Left lung (tissue), 4 donors: ENCODE measurements at regions not wholly inside any gene's neighbourhood (a gene's known extent, or its start where the extent isn't known, plus 50 kb on each side); places are given as distances from the start of the nearest gene placed in this dataset.
"Not testable (repeated sequence)": the region's sequence is repeated elsewhere in the genome, so short reads cannot be mapped to it uniquely, and the experiment has no call there.

Experiments
- ATAC-seq: fragments of 200-7000 bp; cut with Tn5 transposase; one replicate; pipeline ENCODE4 v1.9.1; 2020; ENCODE audit warnings: moderate library complexity
- DNase-seq, 4 donors: peaks; one replicate each; pipeline ENCODE4 v3.0.0-alpha.2; 2013 to 2020
- H3K27ac ChIP-seq, 2 donors: fragments of 200-600 bp; sonication (generic) in 1 of 2; one replicate each; pipeline versions ENCODE4 v1.5.0 to v1.8.0; 2020 to 2021
- H3K27me3 ChIP-seq, 2 donors: fragments of 200-600 bp; sonication (generic) in 1 of 2; one replicate each; pipeline versions ENCODE4 v1.5.0 to v1.8.0; 2020 to 2021
- H3K36me3 ChIP-seq, 2 donors: fragments of 200-600 bp; sonication (generic) in 1 of 2; one replicate each; pipeline versions ENCODE4 v1.5.0 to v1.8.0; 2020 to 2021
- H3K4me1 ChIP-seq, 2 donors: fragments of 200-600 bp; one replicate each; pipeline ENCODE4 v1.8.0; 2021
- H3K4me3 ChIP-seq, 2 donors: fragments of 200-600 bp; sonication (generic) in 1 of 2; one replicate each; pipeline versions ENCODE4 v1.5.0 to v1.8.0; 2020 to 2021; ENCODE audit warnings: mild to moderate bottlenecking in 1 of 2
- H3K9me3 ChIP-seq, 2 donors: fragments of 200-600 bp; sonication (generic) in 1 of 2; one replicate each; pipeline versions ENCODE4 v1.5.0 to v1.8.0; 2020 to 2021
- CTCF ChIP-seq, 2 donors: fragments of 200-600 bp; sonication (generic) in 1 of 2; IDR thresholded peaks; one replicate each; pipeline versions ENCODE4 v1.5.0 to v1.8.0; 2021; ENCODE audit warnings: antibody characterized with exemption in 2 of 2
- intact Hi-C, 2 donors: fragments of 100-400 bp; cut with DNase I; formaldehyde crosslinking; loops; one replicate each; pipeline versions ENCODE4 v1.11.2 to v1.14.2; 2022
- donor health status: DM: no; HTN: yes; CAD: no.
- donor health status: DM: no; HTN: no; CAD: no.

- ATAC-seq, result no peak
- Histone ChIP-seq H3K27ac (no peak overlapping the region), H3K36me3 (no peaks in the 10 kb centered on the region), H3K4me3 (no peak overlapping the region), H3K4me1 (no peaks in the 10 kb centered on the region), H3K9me3 (no peaks in the 10 kb centered on the region), H3K27me3 (no peaks in the 10 kb centered on the region)
- TF ChIP-seq CTCF (IDR thresholded peaks at IDR 0.05), result no peak
- intact Hi-C loops, result no loop called here
- DNase-seq, result no peak
Measured at GRCh38 chr7:15828881-15829280, 142.4 kb upstream of the MEOX2 start.

GRCh38 chr7:15821484-15822427 lies 135.3 kb upstream of the MEOX2 start:
- Histone ChIP-seq H3K36me3 (no peaks in the 10 kb centered on the region), H3K27me3 (no peaks in the 10 kb centered on the region), H3K27ac (peak overlapping the region in 1 of 2 donors; percentile 44), H3K4me3 (no peak overlapping the region), H3K4me1 (no peaks in the 10 kb centered on the region), H3K9me3 (no peaks in the 10 kb centered on the region)
- DNase-seq (peak in 2 of 4 donors; percentile 88 to 92), ATAC-seq (peak; percentile 42)
- no peak for TF ChIP-seq CTCF (IDR thresholded peaks at IDR 0.05)
- intact Hi-C loops, result no loop called here

- ATAC-seq (no peak), DNase-seq (no peak)
- H3K4me3 ChIP-seq, result no peak overlapping the region
- intact Hi-C loops, result no loop called here
- no peaks in the 10 kb centered on the region for H3K27me3 ChIP-seq
- H3K36me3 ChIP-seq, result no peaks in the 10 kb centered on the region
- no peak for TF ChIP-seq CTCF (IDR thresholded peaks at IDR 0.05)
- H3K4me1 ChIP-seq, result no peaks in the 10 kb centered on the region
- no peaks in the 10 kb centered on the region for H3K9me3 ChIP-seq
- H3K27ac ChIP-seq, result no peak overlapping the region
Measured at GRCh38 chr7:15820319-15820718, 133.8 kb upstream of the MEOX2 start.

GRCh38 chr7:15816835-15817426 lies 130.4 kb upstream of the MEOX2 start:
- H3K27ac ChIP-seq, result no peak overlapping the region
- no peak overlapping the region for H3K4me3 ChIP-seq
- ATAC-seq, result no peak
- no peaks in the 10 kb centered on the region for H3K36me3 ChIP-seq
- H3K27me3 ChIP-seq, result no peaks in the 10 kb centered on the region
- no peaks in the 10 kb centered on the region for H3K9me3 ChIP-seq
- intact Hi-C loops, result no loop called here
- no peak for TF ChIP-seq CTCF (IDR thresholded peaks at IDR 0.05)
- no peaks in the 10 kb centered on the region for H3K4me1 ChIP-seq
- no peak for DNase-seq

GRCh38 chr7:15813448-15813847 lies 127.0 kb upstream of the MEOX2 start:
- intact Hi-C loops, result no loop called here
- Histone ChIP-seq H3K27ac (no peak overlapping the region), H3K27me3 (no peaks in the 10 kb centered on the region), H3K36me3 (no peaks in the 10 kb centered on the region), H3K4me3 (no peak overlapping the region), H3K4me1 (no peaks in the 10 kb centered on the region), H3K9me3 (no peaks in the 10 kb centered on the region)
- ATAC-seq (no peak), DNase-seq (no peak)
- TF ChIP-seq CTCF (IDR thresholded peaks at IDR 0.05), result no peak

- intact Hi-C loops, result not testable (repeated sequence)
Measured at GRCh38 chr7:15810383-15810782, 123.9 kb upstream of the MEOX2 start.

GRCh38 chr7:15809936-15810335 lies 123.5 kb upstream of the MEOX2 start:
- H3K36me3 ChIP-seq, ATAC-seq, H3K4me3 ChIP-seq, H3K4me1 ChIP-seq, H3K9me3 ChIP-seq, H3K27ac ChIP-seq, intact Hi-C loops, H3K27me3 ChIP-seq: not testable (repeated sequence)
- DNase-seq, result peak in 1 of 4 donors; percentile 14

More at GRCh38 chr7:15810383-15810782, 123.9 kb upstream of the MEOX2 start:
- not testable (repeated sequence) for H3K4me1 ChIP-seq, H3K27ac ChIP-seq, ATAC-seq, H3K27me3 ChIP-seq, H3K36me3 ChIP-seq, DNase-seq, H3K9me3 ChIP-seq, H3K4me3 ChIP-seq
